Liver (tissue), 8 donors: ENCODE measurements at regions not wholly inside any gene's neighbourhood (a gene's known extent, or its start where the extent isn't known, plus 50 kb on each side); places are given as distances from the start of the nearest gene placed in this dataset.

Experiments used
- DNase-seq: peaks from one replicate; pipeline ENCODE4 v3.0.0-alpha.2; 2017; ENCODE audit warnings: low spot score
- H3K27ac ChIP-seq, 2 donors: one replicate each; pipeline ENCODE4 v1.7.0; 2013; ENCODE audit warnings: inconsistent platforms in 2 of 2, low read length in 2 of 2, control low read depth in 1 of 2, low read depth in 1 of 2, mild to moderate bottlenecking in 1 of 2
- H3K27me3 ChIP-seq, 4 donors: one replicate each; pipeline versions ENCODE4 v1.6.1 to v1.7.0; 2013; ENCODE audit warnings: low read length in 3 of 4, inconsistent platforms in 1 of 4, mild to moderate bottlenecking in 1 of 4, moderate library complexity in 1 of 4; ENCODE audit not compliant: control insufficient read depth in 4 of 4, insufficient read depth in 4 of 4
- H3K36me3 ChIP-seq, 4 donors: one replicate each; pipeline versions ENCODE4 v1.6.1 to v1.7.0; 2013; ENCODE audit warnings: low read length in 3 of 4, mild to moderate bottlenecking in 3 of 4, low read depth in 1 of 4, moderate library complexity in 1 of 4; ENCODE audit not compliant: control insufficient read depth in 4 of 4, insufficient read depth in 3 of 4
- H3K4me1 ChIP-seq, 4 donors: one replicate each; pipeline versions ENCODE4 v1.6.1 to v1.7.0; 2013; ENCODE audit warnings: low read length in 3 of 4, mild to moderate bottlenecking in 3 of 4, moderate library complexity in 1 of 4; ENCODE audit not compliant: control insufficient read depth in 4 of 4, insufficient read depth in 4 of 4
- H3K4me3 ChIP-seq, 3 donors: one replicate each; pipeline versions ENCODE4 v1.6.1 to v1.7.0; 2013; ENCODE audit warnings: low read length in 3 of 3, control low read depth in 1 of 3, low read depth in 1 of 3, mild to moderate bottlenecking in 1 of 3
- H3K9ac ChIP-seq, 2 donors: one replicate each; pipeline ENCODE4 v1.7.0; 2013; ENCODE audit warnings: low read length in 2 of 2, mild to moderate bottlenecking in 2 of 2, moderate library complexity in 2 of 2, control low read depth in 1 of 2, low read depth in 1 of 2
- H3K9me3 ChIP-seq, 4 donors: one replicate each; pipeline versions ENCODE4 v1.6.1 to v1.7.0; 2013; ENCODE audit warnings: low read length in 3 of 4; ENCODE audit not compliant: control insufficient read depth in 4 of 4
- ATF3 ChIP-seq: IDR thresholded peaks from 2 replicates; pipeline ENCODE4 v1.6.1; 2016; ENCODE audit warnings: antibody characterized with exemption
- FOXA1 ChIP-seq: IDR thresholded peaks from 2 replicates; pipeline ENCODE4 v1.6.1; 2016; ENCODE audit warnings: antibody characterized with exemption
- FOXA2 ChIP-seq: IDR thresholded peaks from 2 replicates; pipeline ENCODE4 v1.6.1; 2016; ENCODE audit warnings: antibody characterized with exemption
- GABPA ChIP-seq, 2 donors: IDR thresholded peaks in 1 of 2; conservative IDR thresholded peaks in 1 of 2; 2 replicates each; pipeline ENCODE4 v1.6.1; 2016; ENCODE audit warnings: antibody characterized with exemption in 2 of 2, mild to moderate bottlenecking in 1 of 2, moderate library complexity in 1 of 2
- HNF4A ChIP-seq, 2 donors: conservative IDR thresholded peaks; 2 replicates each; pipeline ENCODE4 v1.6.1; 2016; ENCODE audit warnings: antibody characterized with exemption in 2 of 2, mild to moderate bottlenecking in 2 of 2
- HNF4G ChIP-seq: IDR thresholded peaks from 2 replicates; pipeline ENCODE4 v1.6.1; 2016; ENCODE audit warnings: antibody characterized with exemption
- JUND ChIP-seq, 2 donors: IDR thresholded peaks; 2 replicates each; pipeline ENCODE4 v1.6.1; 2016; ENCODE audit warnings: antibody characterized with exemption in 2 of 2
- MAX ChIP-seq: IDR thresholded peaks from 2 replicates; pipeline ENCODE4 v1.6.1; 2016; ENCODE audit warnings: antibody characterized with exemption
- NR2F2 ChIP-seq: IDR thresholded peaks from 2 replicates; pipeline ENCODE4 v1.6.1; 2016; ENCODE audit warnings: antibody characterized with exemption
- RXRA ChIP-seq, 2 donors: IDR thresholded peaks; 2 replicates each; pipeline ENCODE4 v1.6.1; 2017 to 2018; ENCODE audit warnings: antibody characterized with exemption in 2 of 2, mild to moderate bottlenecking in 1 of 2
- SP1 ChIP-seq: IDR thresholded peaks from 2 replicates; pipeline ENCODE4 v1.6.1; 2018; ENCODE audit warnings: antibody characterized with exemption, mild to moderate bottlenecking
- TAF1 ChIP-seq: conservative IDR thresholded peaks from 2 replicates; pipeline ENCODE4 v1.6.1; 2016; ENCODE audit warnings: antibody characterized with exemption, mild to moderate bottlenecking
- YY1 ChIP-seq: IDR thresholded peaks from 2 replicates; pipeline ENCODE4 v1.6.1; 2016; ENCODE audit warnings: antibody characterized with exemption, mild to moderate bottlenecking
- WGBS: extraction: QIAGEN DNeasy Blood & Tissue Kit; methylation state at CpG from one replicate; pipeline ENCODE4 v1.1.7; 2013; 5-methylcytosine and 5-hydroxymethylcytosine counted together
- TF ChIP-seq, protein P1 (sequence below): fragments of 150-350 bp; IDR thresholded peaks from 2 replicates; pipeline ENCODE4 v1.5.1; 2017; ENCODE audit warnings: improper control_type of control experiment, low read depth, low read length; ENCODE audit not compliant: missing input control
- TF ChIP-seq, protein P2 (sequence below): IDR thresholded peaks from 2 replicates; pipeline ENCODE4 v1.6.1; 2016; ENCODE audit warnings: antibody characterized with exemption, mild to moderate bottlenecking
- donor health status: healthy.
- donor health status: healthy.
- donor health status: healthy.
- donor health status: healthy.
- donor health status: healthy.

GRCh38 chr4:181431006-181431405 is 812.2 kb upstream of the TENM3 start:
- Histone ChIP-seq H3K9me3 (no peaks in the 10 kb centered on the region), H3K4me3 (no peak overlapping the region), H3K4me1 (no peaks in the 10 kb centered on the region), H3K27me3 (no peaks in the 10 kb centered on the region), H3K27ac (no peak overlapping the region), H3K9ac (no peak overlapping the region), H3K36me3 (no peaks in the 10 kb centered on the region)
- WGBS: 35% methylated on average over 1 of the region's 1 CpG
- no peak for DNase-seq
- TF ChIP-seq, protein P1, sequence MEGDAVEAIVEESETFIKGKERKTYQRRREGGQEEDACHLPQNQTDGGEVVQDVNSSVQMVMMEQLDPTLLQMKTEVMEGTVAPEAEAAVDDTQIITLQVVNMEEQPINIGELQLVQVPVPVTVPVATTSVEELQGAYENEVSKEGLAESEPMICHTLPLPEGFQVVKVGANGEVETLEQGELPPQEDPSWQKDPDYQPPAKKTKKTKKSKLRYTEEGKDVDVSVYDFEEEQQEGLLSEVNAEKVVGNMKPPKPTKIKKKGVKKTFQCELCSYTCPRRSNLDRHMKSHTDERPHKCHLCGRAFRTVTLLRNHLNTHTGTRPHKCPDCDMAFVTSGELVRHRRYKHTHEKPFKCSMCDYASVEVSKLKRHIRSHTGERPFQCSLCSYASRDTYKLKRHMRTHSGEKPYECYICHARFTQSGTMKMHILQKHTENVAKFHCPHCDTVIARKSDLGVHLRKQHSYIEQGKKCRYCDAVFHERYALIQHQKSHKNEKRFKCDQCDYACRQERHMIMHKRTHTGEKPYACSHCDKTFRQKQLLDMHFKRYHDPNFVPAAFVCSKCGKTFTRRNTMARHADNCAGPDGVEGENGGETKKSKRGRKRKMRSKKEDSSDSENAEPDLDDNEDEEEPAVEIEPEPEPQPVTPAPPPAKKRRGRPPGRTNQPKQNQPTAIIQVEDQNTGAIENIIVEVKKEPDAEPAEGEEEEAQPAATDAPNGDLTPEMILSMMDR: no peak
- no peak for TF ChIP-seq RXRA (IDR thresholded peaks at IDR 0.05)
- no peak for TF ChIP-seq TAF1
- TF ChIP-seq HNF4G: no peak
- TF ChIP-seq FOXA2: no peak
- TF ChIP-seq HNF4A (conservative IDR thresholded peaks at IDR 0.05): no peak
- TF ChIP-seq MAX: no peak
- TF ChIP-seq, protein P2, sequence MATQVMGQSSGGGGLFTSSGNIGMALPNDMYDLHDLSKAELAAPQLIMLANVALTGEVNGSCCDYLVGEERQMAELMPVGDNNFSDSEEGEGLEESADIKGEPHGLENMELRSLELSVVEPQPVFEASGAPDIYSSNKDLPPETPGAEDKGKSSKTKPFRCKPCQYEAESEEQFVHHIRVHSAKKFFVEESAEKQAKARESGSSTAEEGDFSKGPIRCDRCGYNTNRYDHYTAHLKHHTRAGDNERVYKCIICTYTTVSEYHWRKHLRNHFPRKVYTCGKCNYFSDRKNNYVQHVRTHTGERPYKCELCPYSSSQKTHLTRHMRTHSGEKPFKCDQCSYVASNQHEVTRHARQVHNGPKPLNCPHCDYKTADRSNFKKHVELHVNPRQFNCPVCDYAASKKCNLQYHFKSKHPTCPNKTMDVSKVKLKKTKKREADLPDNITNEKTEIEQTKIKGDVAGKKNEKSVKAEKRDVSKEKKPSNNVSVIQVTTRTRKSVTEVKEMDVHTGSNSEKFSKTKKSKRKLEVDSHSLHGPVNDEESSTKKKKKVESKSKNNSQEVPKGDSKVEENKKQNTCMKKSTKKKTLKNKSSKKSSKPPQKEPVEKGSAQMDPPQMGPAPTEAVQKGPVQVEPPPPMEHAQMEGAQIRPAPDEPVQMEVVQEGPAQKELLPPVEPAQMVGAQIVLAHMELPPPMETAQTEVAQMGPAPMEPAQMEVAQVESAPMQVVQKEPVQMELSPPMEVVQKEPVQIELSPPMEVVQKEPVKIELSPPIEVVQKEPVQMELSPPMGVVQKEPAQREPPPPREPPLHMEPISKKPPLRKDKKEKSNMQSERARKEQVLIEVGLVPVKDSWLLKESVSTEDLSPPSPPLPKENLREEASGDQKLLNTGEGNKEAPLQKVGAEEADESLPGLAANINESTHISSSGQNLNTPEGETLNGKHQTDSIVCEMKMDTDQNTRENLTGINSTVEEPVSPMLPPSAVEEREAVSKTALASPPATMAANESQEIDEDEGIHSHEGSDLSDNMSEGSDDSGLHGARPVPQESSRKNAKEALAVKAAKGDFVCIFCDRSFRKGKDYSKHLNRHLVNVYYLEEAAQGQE: no peak
- TF ChIP-seq NR2F2: no peak
- no peak for TF ChIP-seq YY1
- no peak for TF ChIP-seq ATF3
- no peak for TF ChIP-seq JUND (IDR thresholded peaks at IDR 0.05)
- no peak for TF ChIP-seq GABPA (IDR thresholded peaks at IDR 0.05 in 1 of 2, conservative IDR thresholded peaks at IDR 0.05 in 1 of 2)
- no peak for TF ChIP-seq SP1
- no peak for TF ChIP-seq FOXA1

DNA sequence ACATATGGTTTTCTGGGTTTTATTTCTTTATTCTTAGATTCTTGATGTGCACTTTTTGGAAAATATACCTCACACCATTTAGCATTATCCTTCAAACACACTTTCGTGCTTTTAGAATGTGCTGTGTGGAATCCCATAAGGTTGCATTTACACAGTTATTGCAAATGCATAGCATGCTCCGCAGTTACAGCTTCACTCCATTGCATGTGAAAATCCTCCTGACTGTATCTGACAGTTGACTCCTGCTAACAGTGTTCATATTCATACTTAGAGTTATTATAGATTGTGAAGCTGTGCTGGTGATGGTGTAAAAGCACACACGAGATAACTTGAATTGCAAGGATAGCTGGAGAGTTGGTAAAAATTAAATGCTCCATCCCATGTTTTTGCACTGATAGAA is 811.5 kb upstream of the TENM3 start:
- no peaks in the 10 kb centered on the region for H3K27me3 ChIP-seq
- no peaks in the 10 kb centered on the region for H3K4me1 ChIP-seq
- WGBS: 62% methylated on average over 3 of the region's 3 CpGs
- no peak for DNase-seq
- no peak overlapping the region for H3K9ac ChIP-seq
- H3K36me3 ChIP-seq: no peaks in the 10 kb centered on the region
- no peak for TF ChIP-seq HNF4G
- TF ChIP-seq, protein P2: no peak
- TF ChIP-seq SP1: no peak
- TF ChIP-seq YY1: no peak
- TF ChIP-seq HNF4A (conservative IDR thresholded peaks at IDR 0.05): no peak
- H3K9me3 ChIP-seq: no peaks in the 10 kb centered on the region
- no peak overlapping the region for H3K27ac ChIP-seq
- no peak overlapping the region for H3K4me3 ChIP-seq
